Astrocyte (in vitro differentiated cells and primary cell): ENCODE measurements at regions not wholly inside any gene's neighbourhood (a gene's known extent, or its start where the extent isn't known, plus 50 kb on each side); places are given as distances from the start of the nearest gene placed in this dataset.

Experiments
- CTCF ChIP-seq: IDR thresholded peaks from 2 replicates; pipeline ENCODE4 v1.5.1; 2011; ENCODE audit warnings: low read depth, mild to moderate bottlenecking, inconsistent platforms, low read length, moderate library complexity; ENCODE audit not compliant: insufficient read depth
- EZH2 ChIP-seq: IDR thresholded peaks from 2 replicates; pipeline ENCODE4 v1.6.1; 2012; ENCODE audit warnings: mild to moderate bottlenecking, low read length, inconsistent platforms; ENCODE audit not compliant: insufficient read depth

GRCh38 chr12:58425481-58426392 is 484.4 kb downstream of the ATP23 start:
- TF ChIP-seq CTCF = no peak
- no peak for TF ChIP-seq EZH2
